ENCODE measurements at regions not wholly inside any gene's neighbourhood (a gene's known extent, or its start where the extent isn't known, plus 50 kb on each side); places are given as distances from the start of the nearest gene placed in this dataset.
"Not testable (repeated sequence)": the region's sequence is repeated elsewhere in the genome, so short reads cannot be mapped to it uniquely, and the experiment has no call there.

- ChIA-PET POLR2A (no interaction called here), CTCF (no interaction called here)
- no peak for DNase-seq (ENCODE audit: extremely low spot score)
- TF ChIP-seq BHLHE40 (IDR thresholded peaks at IDR 0.05; ENCODE audit: borderline replicate concordance), result no peak
- TF ChIP-seq ARNT (IDR thresholded peaks at IDR 0.05), result no peak
- TF ChIP-seq PKNOX1 (IDR thresholded peaks at IDR 0.05), result no peak
- TF ChIP-seq NFRKB (IDR thresholded peaks at IDR 0.05), result no peak
- no peak for TF ChIP-seq SUZ12 (IDR thresholded peaks at IDR 0.05)
- no peak for TF ChIP-seq FOXA1 (IDR thresholded peaks at IDR 0.05)
- TF ChIP-seq CTBP1 (IDR thresholded peaks at IDR 0.05; ENCODE audit: borderline replicate concordance), result no peak
- no peak for TF ChIP-seq ZNF384 (IDR thresholded peaks at IDR 0.05)
- TF ChIP-seq L3MBTL2 (conservative IDR thresholded peaks at IDR 0.05), result no peak
Observed at GRCh38 chr18:8990276-8991031, 112.0 kb upstream of the NDUFV2 start.

- CTCF ChIA-PET, result no interaction called here
- POLR2A ChIA-PET, result no interaction called here
- no peak for DNase-seq (ENCODE audit: extremely low spot score)
- TF ChIP-seq ELF4 (IDR thresholded peaks at IDR 0.05) (no peak), TARDBP (IDR thresholded peaks at IDR 0.05) (no peak), L3MBTL2 (conservative IDR thresholded peaks at IDR 0.05) (no peak), HDGF (IDR thresholded peaks at IDR 0.05; ENCODE audit: borderline replicate concordance) (no peak), NFRKB (IDR thresholded peaks at IDR 0.05) (no peak), PKNOX1 (IDR thresholded peaks at IDR 0.05) (no peak), SUZ12 (IDR thresholded peaks at IDR 0.05) (no peak), SP1 (IDR thresholded peaks at IDR 0.05) (no peak), FOXA1 (IDR thresholded peaks at IDR 0.05) (no peak), ARNT (IDR thresholded peaks at IDR 0.05) (no peak), BHLHE40 (IDR thresholded peaks at IDR 0.05; ENCODE audit: borderline replicate concordance) (no peak), LEF1 (IDR thresholded peaks at IDR 0.05; ENCODE audit: borderline replicate concordance) (no peak), CTBP1 (IDR thresholded peaks at IDR 0.05; ENCODE audit: borderline replicate concordance) (no peak), ZNF384 (IDR thresholded peaks at IDR 0.05) (no peak), FOXM1 (IDR thresholded peaks at IDR 0.05; ENCODE audit: borderline replicate concordance) (no peak), FOXK2 (IDR thresholded peaks at IDR 0.05) (no peak)
Observed at GRCh38 chr18:8991155-8991554, 111.3 kb upstream of the NDUFV2 start.

- CTCF ChIA-PET, result interaction anchor here (0.5 kb wide), 1 partner anchor 340 kb away, joined by 3 read pairs; no protein-coding TSS in a partner anchor
- POLR2A ChIA-PET; DNase-seq (ENCODE audit: extremely low spot score): not testable (repeated sequence)
Observed at GRCh38 chr18:8992500-8992899, 110.0 kb upstream of the NDUFV2 start.

GRCh38 chr18:8994603-8995002 lies 107.9 kb upstream of the NDUFV2 start:
- TF ChIP-seq TARDBP (IDR thresholded peaks at IDR 0.05) (no peak), NFRKB (IDR thresholded peaks at IDR 0.05) (no peak), SUZ12 (IDR thresholded peaks at IDR 0.05) (no peak), FOXK2 (IDR thresholded peaks at IDR 0.05) (no peak), HDGF (IDR thresholded peaks at IDR 0.05; ENCODE audit: borderline replicate concordance) (no peak), ELF4 (IDR thresholded peaks at IDR 0.05) (no peak), LEF1 (IDR thresholded peaks at IDR 0.05; ENCODE audit: borderline replicate concordance) (no peak), L3MBTL2 (conservative IDR thresholded peaks at IDR 0.05) (no peak), PKNOX1 (IDR thresholded peaks at IDR 0.05) (no peak), FOXA1 (IDR thresholded peaks at IDR 0.05) (no peak), ZNF384 (IDR thresholded peaks at IDR 0.05) (no peak), SP1 (IDR thresholded peaks at IDR 0.05) (no peak), CTBP1 (IDR thresholded peaks at IDR 0.05; ENCODE audit: borderline replicate concordance) (no peak), FOXM1 (IDR thresholded peaks at IDR 0.05; ENCODE audit: borderline replicate concordance) (no peak), BHLHE40 (IDR thresholded peaks at IDR 0.05; ENCODE audit: borderline replicate concordance) (no peak)
- no peak for DNase-seq (ENCODE audit: extremely low spot score)
- POLR2A ChIA-PET, result no interaction called here
- CTCF ChIA-PET, result no interaction called here

GRCh38 chr18:8995096-8995495 lies 107.4 kb upstream of the NDUFV2 start:
- ChIA-PET POLR2A (no interaction called here), CTCF (no interaction called here)
- no peak for DNase-seq (ENCODE audit: extremely low spot score)
- TF ChIP-seq FOXK2 (IDR thresholded peaks at IDR 0.05) (no peak), CTBP1 (IDR thresholded peaks at IDR 0.05; ENCODE audit: borderline replicate concordance) (no peak), TARDBP (IDR thresholded peaks at IDR 0.05) (no peak), LEF1 (IDR thresholded peaks at IDR 0.05; ENCODE audit: borderline replicate concordance) (no peak), SUZ12 (IDR thresholded peaks at IDR 0.05) (no peak)

GRCh38 chr18:8996771-8997432 lies 105.6 kb upstream of the NDUFV2 start:
- no peak for DNase-seq (ENCODE audit: extremely low spot score)
- TF ChIP-seq LEF1 (IDR thresholded peaks at IDR 0.05; ENCODE audit: borderline replicate concordance) (no peak), ARNT (IDR thresholded peaks at IDR 0.05) (no peak), HDGF (IDR thresholded peaks at IDR 0.05; ENCODE audit: borderline replicate concordance) (no peak), SP1 (IDR thresholded peaks at IDR 0.05) (no peak), ZNF384 (IDR thresholded peaks at IDR 0.05) (no peak), ELF4 (IDR thresholded peaks at IDR 0.05) (no peak), TARDBP (IDR thresholded peaks at IDR 0.05) (no peak), FOXM1 (IDR thresholded peaks at IDR 0.05; ENCODE audit: borderline replicate concordance) (no peak), PKNOX1 (IDR thresholded peaks at IDR 0.05) (no peak), SUZ12 (IDR thresholded peaks at IDR 0.05) (no peak), FOXK2 (IDR thresholded peaks at IDR 0.05) (no peak), NFRKB (IDR thresholded peaks at IDR 0.05) (no peak), FOXA1 (IDR thresholded peaks at IDR 0.05) (no peak), CTBP1 (IDR thresholded peaks at IDR 0.05; ENCODE audit: borderline replicate concordance) (no peak), BHLHE40 (IDR thresholded peaks at IDR 0.05; ENCODE audit: borderline replicate concordance) (no peak), L3MBTL2 (conservative IDR thresholded peaks at IDR 0.05) (no peak)
- ChIA-PET CTCF (interaction anchor here (0.5 kb wide), 1 partner anchor 116 kb away, joined by 4 read pairs; no protein-coding TSS in a partner anchor), POLR2A (no interaction called here)
